DND-41 (cell line): ENCODE measurements at regions not wholly inside any gene's neighbourhood (a gene's known extent, or its start where the extent isn't known, plus 50 kb on each side); places are given as distances from the start of the nearest gene placed in this dataset.

Source experiments
- ATAC-seq: fragments of 200-7000 bp; cut with Tn5 transposase; 3 replicates; pipeline ENCODE4 v1.9.1; 2021; ENCODE audit warnings: low read depth; ENCODE audit not compliant: insufficient read depth
- DNase-seq: peaks from one replicate; pipeline ENCODE4 v3.0.0-alpha.2; 2020
- H2AFZ ChIP-seq: 2 replicates; pipeline ENCODE4 v1.6.0; 2012; ENCODE audit warnings: low read depth, low read length
- H3K27ac ChIP-seq: 2 replicates; pipeline ENCODE4 v1.5.1; 2012; ENCODE audit warnings: low read length, inconsistent platforms
- H3K27me3 ChIP-seq: fragments of 200-600 bp; sonication (generic); 2 replicates; pipeline ENCODE4 v1.6.0; 2012; ENCODE audit warnings: low read length, mild to moderate bottlenecking, inconsistent platforms; ENCODE audit not compliant: insufficient read depth, poor library complexity
- H3K36me3 ChIP-seq: 2 replicates; pipeline ENCODE4 v1.5.1; 2012; ENCODE audit warnings: low read length, inconsistent platforms; ENCODE audit not compliant: insufficient read depth
- H3K4me1 ChIP-seq: 2 replicates; pipeline ENCODE4 v1.5.1; 2012; ENCODE audit warnings: mild to moderate bottlenecking, low read length; ENCODE audit not compliant: insufficient read depth
- H3K4me2 ChIP-seq: 2 replicates; pipeline ENCODE4 v1.6.0; 2012; ENCODE audit warnings: mild to moderate bottlenecking, moderate library complexity, low read length, inconsistent platforms; ENCODE audit not compliant: insufficient read depth
- H3K4me3 ChIP-seq, 2 experiments: fragments of 200-600 bp in 1 of 2; shearing (Covaris generic) in 1 of 2; 2 replicates each; pipeline ENCODE4 v1.5.1; 2012 to 2016; ENCODE audit warnings: inconsistent platforms in 2 of 2, low read length in 2 of 2, mild to moderate bottlenecking in 2 of 2, low read depth in 1 of 2, moderate library complexity in 1 of 2
- H3K79me2 ChIP-seq: 2 replicates; pipeline ENCODE4 v1.6.0; 2012; ENCODE audit warnings: low read length, inconsistent platforms; ENCODE audit not compliant: insufficient read depth
- H3K9ac ChIP-seq: 2 replicates; pipeline ENCODE4 v1.6.0; 2012; ENCODE audit warnings: low read depth, mild to moderate bottlenecking, inconsistent platforms, low read length, moderate library complexity
- H3K9me3 ChIP-seq: 2 replicates; pipeline ENCODE4 v1.5.1; 2012; ENCODE audit warnings: low read length, moderate library complexity, mild to moderate bottlenecking, inconsistent platforms; ENCODE audit not compliant: insufficient read depth, severe bottlenecking
- H4K20me1 ChIP-seq: 2 replicates; pipeline ENCODE4 v1.6.0; 2012; ENCODE audit warnings: low read length; ENCODE audit not compliant: insufficient read depth
- EZH2 ChIP-seq: IDR thresholded peaks from 3 replicates; pipeline ENCODE4 v1.6.1; 2012; ENCODE audit warnings: borderline replicate concordance, low read depth, mild to moderate bottlenecking, moderate library complexity, low read length, inconsistent platforms; ENCODE audit not compliant: severe bottlenecking
- TF ChIP-seq, protein P1 (sequence below): IDR thresholded peaks from 2 replicates; pipeline ENCODE4 v1.5.1; 2012; ENCODE audit warnings: borderline replicate concordance, low read length, moderate library complexity, mild to moderate bottlenecking; ENCODE audit not compliant: poor library complexity, severe bottlenecking; ENCODE audit errors: extremely low read depth

DNA sequence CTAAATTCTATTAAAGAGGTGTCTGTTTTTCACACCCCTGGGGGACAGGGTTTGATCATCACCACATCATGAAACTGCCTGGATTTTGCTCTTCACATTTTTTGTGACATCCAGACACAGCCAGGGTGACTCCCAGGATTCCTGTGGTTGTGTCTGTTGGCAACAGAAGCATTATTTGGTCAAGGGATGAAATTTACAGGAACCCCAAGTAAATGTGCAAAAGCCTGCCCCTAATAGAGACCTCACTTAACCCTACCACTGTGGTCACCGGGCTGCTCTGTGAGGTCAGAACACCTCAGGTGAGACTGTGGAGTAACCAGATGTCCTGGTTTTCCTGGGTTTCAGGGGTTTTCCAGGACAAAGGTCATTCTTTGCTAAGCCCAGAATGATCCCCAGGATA, 103.8 kb downstream of the DAD1 start:
- peaks cover 55% of the 10 kb centered on the region for H3K27me3 ChIP-seq
- no peak for ATAC-seq
- H3K4me3 ChIP-seq: no peak overlapping the region
- no peak overlapping the region for H2AFZ ChIP-seq
- no peaks in the 10 kb centered on the region for H3K36me3 ChIP-seq
- H3K9ac ChIP-seq: no peak overlapping the region
- TF ChIP-seq, protein P1, sequence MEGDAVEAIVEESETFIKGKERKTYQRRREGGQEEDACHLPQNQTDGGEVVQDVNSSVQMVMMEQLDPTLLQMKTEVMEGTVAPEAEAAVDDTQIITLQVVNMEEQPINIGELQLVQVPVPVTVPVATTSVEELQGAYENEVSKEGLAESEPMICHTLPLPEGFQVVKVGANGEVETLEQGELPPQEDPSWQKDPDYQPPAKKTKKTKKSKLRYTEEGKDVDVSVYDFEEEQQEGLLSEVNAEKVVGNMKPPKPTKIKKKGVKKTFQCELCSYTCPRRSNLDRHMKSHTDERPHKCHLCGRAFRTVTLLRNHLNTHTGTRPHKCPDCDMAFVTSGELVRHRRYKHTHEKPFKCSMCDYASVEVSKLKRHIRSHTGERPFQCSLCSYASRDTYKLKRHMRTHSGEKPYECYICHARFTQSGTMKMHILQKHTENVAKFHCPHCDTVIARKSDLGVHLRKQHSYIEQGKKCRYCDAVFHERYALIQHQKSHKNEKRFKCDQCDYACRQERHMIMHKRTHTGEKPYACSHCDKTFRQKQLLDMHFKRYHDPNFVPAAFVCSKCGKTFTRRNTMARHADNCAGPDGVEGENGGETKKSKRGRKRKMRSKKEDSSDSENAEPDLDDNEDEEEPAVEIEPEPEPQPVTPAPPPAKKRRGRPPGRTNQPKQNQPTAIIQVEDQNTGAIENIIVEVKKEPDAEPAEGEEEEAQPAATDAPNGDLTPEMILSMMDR: no peak
- TF ChIP-seq EZH2: no peak
- no peak overlapping the region for H3K4me2 ChIP-seq
- DNase-seq: no peak
- H3K9me3 ChIP-seq: no peaks in the 10 kb centered on the region
- H3K79me2 ChIP-seq: no peaks in the 10 kb centered on the region
- no peaks in the 10 kb centered on the region for H4K20me1 ChIP-seq
- H3K4me1 ChIP-seq: no peaks in the 10 kb centered on the region
- no peak overlapping the region for H3K27ac ChIP-seq

DNA sequence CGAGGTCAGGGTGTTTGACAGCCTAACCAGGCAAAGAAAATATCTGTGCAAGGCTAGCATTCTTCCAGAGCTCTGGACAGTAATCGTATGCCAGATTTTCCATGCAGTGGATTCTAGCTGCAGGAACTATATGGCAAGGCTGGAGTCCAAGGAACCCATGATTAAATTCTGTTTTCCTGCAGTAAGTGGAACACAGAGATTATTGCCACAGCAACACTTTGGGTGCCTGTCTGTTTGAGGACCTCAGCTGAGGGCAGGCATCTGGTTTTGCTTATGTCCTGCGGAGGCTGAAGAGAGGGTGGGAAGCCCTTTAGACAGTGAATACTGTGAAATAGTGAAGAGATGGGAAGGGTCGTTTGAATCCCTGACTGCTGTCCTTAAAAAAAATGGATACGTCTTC, 104.4 kb downstream of the DAD1 start:
- TF ChIP-seq EZH2: no peak
- TF ChIP-seq, protein P1: no peak
- DNase-seq (no peak), ATAC-seq (no peak)
- Histone ChIP-seq H4K20me1 (no peaks in the 10 kb centered on the region), H3K9ac (no peak overlapping the region), H3K4me1 (no peaks in the 10 kb centered on the region), H3K79me2 (no peaks in the 10 kb centered on the region), H2AFZ (no peak overlapping the region), H3K27me3 (peaks cover 56% of the 10 kb centered on the region), H3K9me3 (no peaks in the 10 kb centered on the region), H3K27ac (no peak overlapping the region), H3K36me3 (no peaks in the 10 kb centered on the region), H3K4me2 (no peak overlapping the region), H3K4me3 (no peak overlapping the region)

DNA sequence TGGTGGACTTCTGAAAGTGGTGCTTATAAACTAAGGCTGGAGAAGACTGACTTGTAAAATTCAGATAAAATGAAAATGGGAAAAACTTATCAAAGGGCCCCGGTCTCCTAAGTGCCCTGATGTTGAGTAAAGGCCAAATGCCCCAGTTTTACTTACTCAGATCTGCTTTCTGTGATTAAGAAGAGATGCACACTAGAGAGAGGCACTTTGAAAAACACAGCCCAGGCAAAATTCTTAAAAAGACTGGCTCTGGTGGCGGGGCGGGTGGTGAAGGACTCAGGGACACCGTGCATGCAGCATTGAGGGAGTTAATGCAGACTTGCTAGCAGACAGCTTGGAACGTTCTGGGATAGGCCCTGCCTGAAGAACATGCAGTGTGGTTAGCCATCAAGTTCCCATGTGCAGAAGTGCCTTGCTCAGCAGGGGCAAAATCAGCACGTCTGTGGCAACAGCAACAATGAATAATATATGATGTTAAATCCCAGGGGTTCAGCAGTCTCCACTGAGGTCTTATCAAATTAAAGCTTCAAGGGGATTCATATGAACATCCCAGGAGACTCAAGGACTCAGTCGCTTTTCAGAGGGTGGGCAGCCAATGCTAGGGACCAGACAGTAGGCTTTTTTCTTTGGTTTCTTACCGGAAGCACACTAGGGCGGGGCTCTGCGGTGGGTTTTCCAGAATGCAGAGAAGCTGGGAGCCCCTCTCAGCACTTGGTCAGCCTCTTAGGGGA, 105.0 kb downstream of the DAD1 start:
- no peak for DNase-seq
- Histone ChIP-seq H3K9me3 (no peaks in the 10 kb centered on the region), H3K9ac (no peak overlapping the region), H3K4me2 (no peak overlapping the region), H3K79me2 (no peaks in the 10 kb centered on the region), H4K20me1 (no peaks in the 10 kb centered on the region), H2AFZ (no peak overlapping the region), H3K36me3 (no peaks in the 10 kb centered on the region), H3K4me3 (no peak overlapping the region), H3K4me1 (no peaks in the 10 kb centered on the region), H3K27me3 (peaks cover 55% of the 10 kb centered on the region), H3K27ac (no peak overlapping the region)
- ATAC-seq: no peak
- TF ChIP-seq, protein P1: no peak
- TF ChIP-seq EZH2: no peak
